SH-SY5Y (cell line): ENCODE measurements at regions not wholly inside any gene's neighbourhood (a gene's known extent, or its start where the extent isn't known, plus 50 kb on each side); places are given as distances from the start of the nearest gene placed in this dataset.

Experiments
- GATA2 ChIP-seq: IDR thresholded peaks from 2 replicates; pipeline ENCODE4 v1.6.1; 2011; ENCODE audit warnings: mild to moderate bottlenecking, low read depth, low read length
- GATA3 ChIP-seq: IDR thresholded peaks from 2 replicates; pipeline ENCODE4 v1.6.1; 2011; ENCODE audit warnings: low read depth, mild to moderate bottlenecking, low read length, moderate library complexity

DNA sequence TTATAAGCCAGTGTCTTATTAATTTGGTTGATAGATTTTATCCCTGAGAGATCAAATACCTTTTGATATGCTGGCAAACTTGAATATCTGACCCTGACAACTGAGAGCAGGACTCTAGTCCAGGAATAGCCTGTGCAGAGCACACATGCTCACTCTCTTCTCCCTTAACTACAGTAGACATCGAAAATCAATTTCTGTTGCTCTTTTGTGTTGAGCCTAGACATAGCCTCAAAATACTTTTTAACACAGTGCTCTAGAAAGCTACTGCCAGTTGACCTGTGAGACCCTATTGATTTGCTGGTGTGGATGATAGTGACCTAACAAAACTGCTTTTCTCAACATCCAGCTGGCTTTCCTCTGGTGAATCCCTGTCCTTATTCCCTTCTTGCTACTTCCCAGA, 86.4 kb upstream of the ANKRD28 start:
- no peak for TF ChIP-seq GATA2
- TF ChIP-seq GATA3, result no peak
